Neuronal stem cell (in vitro differentiated cells): ENCODE measurements at regions not wholly inside any gene's neighbourhood (a gene's known extent, or its start where the extent isn't known, plus 50 kb on each side); places are given as distances from the start of the nearest gene placed in this dataset.

Source experiments
- DNase-seq: peaks from one replicate; pipeline ENCODE4 v3.0.0-alpha.2; 2013; ENCODE audit warnings: low spot score
- H2AFZ ChIP-seq: one replicate; pipeline ENCODE4 v1.6.1; 2013; ENCODE audit warnings: mild to moderate bottlenecking, low read length, inconsistent platforms
- H2AK5ac ChIP-seq: 2 replicates; pipeline ENCODE4 v1.6.1; 2013; ENCODE audit warnings: low read depth, mild to moderate bottlenecking, inconsistent platforms, low read length, moderate library complexity, mixed read lengths
- H2BK120ac ChIP-seq: 2 replicates; pipeline ENCODE4 v1.6.1; 2013; ENCODE audit warnings: low read depth, mild to moderate bottlenecking, inconsistent platforms, low read length, moderate library complexity, mixed read lengths
- H2BK12ac ChIP-seq: one replicate; pipeline ENCODE4 v1.6.1; 2013; ENCODE audit warnings: low read length, inconsistent platforms
- H2BK15ac ChIP-seq: 2 replicates; pipeline ENCODE4 v1.6.1; 2013; ENCODE audit warnings: mild to moderate bottlenecking, low read length, inconsistent platforms, mixed read lengths
- H2BK5ac ChIP-seq: one replicate; pipeline ENCODE4 v1.6.1; 2013; ENCODE audit warnings: inconsistent platforms, mild to moderate bottlenecking, low read length, moderate library complexity
- H3K14ac ChIP-seq: one replicate; pipeline ENCODE4 v1.6.1; 2013; ENCODE audit warnings: low read length, inconsistent platforms
- H3K18ac ChIP-seq: 2 replicates; pipeline ENCODE4 v1.6.1; 2013; ENCODE audit warnings: low read length, inconsistent platforms
- H3K23ac ChIP-seq: 2 replicates; pipeline ENCODE4 v1.6.1; 2013; ENCODE audit warnings: low read depth, mild to moderate bottlenecking, mixed read lengths, low read length, inconsistent platforms; ENCODE audit not compliant: poor library complexity
- H3K27ac ChIP-seq: replicated peaks from 3 replicates; pipeline ENCODE4 v1.5.1; 2013; ENCODE audit warnings: low read length, inconsistent platforms
- H3K27me3 ChIP-seq, 3 experiments: 2 replicates each; pipeline ENCODE4 v1.6.1; 2013; ENCODE audit warnings: low read length in 3 of 3, mild to moderate bottlenecking in 2 of 3, inconsistent platforms in 1 of 3, low read depth in 1 of 3, mixed read lengths in 1 of 3, moderate library complexity in 1 of 3; ENCODE audit not compliant: control insufficient read depth in 3 of 3, insufficient read depth in 3 of 3
- H3K36me3 ChIP-seq, 2 donors: replicated peaks in 1 of 2; 2 replicates each; pipeline ENCODE4 v1.6.1; 2013; ENCODE audit warnings: low read length in 2 of 2; ENCODE audit not compliant: control insufficient read depth in 2 of 2, insufficient read depth in 2 of 2
- H3K4ac ChIP-seq: 2 replicates; pipeline ENCODE4 v1.6.1; 2013; ENCODE audit warnings: inconsistent platforms, mild to moderate bottlenecking, low read length, moderate library complexity
- H3K4me1 ChIP-seq, 2 donors: 1 replicate in 1 of 2; 2 replicates in 1 of 2; pipeline ENCODE4 v1.6.1; 2013; ENCODE audit warnings: low read length in 2 of 2, low read depth in 1 of 2; ENCODE audit not compliant: control insufficient read depth in 2 of 2, insufficient read depth in 1 of 2
- H3K4me2 ChIP-seq: one replicate; pipeline ENCODE4 v1.6.1; 2013; ENCODE audit warnings: mild to moderate bottlenecking, low read length, inconsistent platforms; ENCODE audit not compliant: insufficient read depth, poor library complexity, severe bottlenecking
- H3K4me3 ChIP-seq, 2 donors: 2 replicates each; pipeline ENCODE4 v1.5.1; 2013; ENCODE audit warnings: low read length in 2 of 2, mild to moderate bottlenecking in 2 of 2, inconsistent platforms in 1 of 2, moderate library complexity in 1 of 2
- H3K79me1 ChIP-seq: one replicate; pipeline ENCODE4 v1.6.1; 2013; ENCODE audit warnings: low read depth, mild to moderate bottlenecking, inconsistent platforms, low read length, moderate library complexity
- H3K9ac ChIP-seq: one replicate; pipeline ENCODE4 v1.6.1; 2013; ENCODE audit warnings: mild to moderate bottlenecking, low read depth, low read length, inconsistent platforms; ENCODE audit not compliant: poor library complexity
- H3K9me3 ChIP-seq, 2 donors: replicated peaks in 1 of 2; 2 replicates each; pipeline versions ENCODE3 to v1.6.1; 2013; ENCODE audit warnings: low read length in 2 of 2, mild to moderate bottlenecking in 2 of 2, inconsistent platforms in 1 of 2, low read depth in 1 of 2, mixed read lengths in 1 of 2, moderate library complexity in 1 of 2; ENCODE audit not compliant: control insufficient read depth in 2 of 2, insufficient read depth in 1 of 2
- H4K8ac ChIP-seq: one replicate; pipeline ENCODE4 v1.6.1; 2013; ENCODE audit warnings: low read depth, mild to moderate bottlenecking, inconsistent platforms, low read length, moderate library complexity
- H4K91ac ChIP-seq: one replicate; pipeline ENCODE4 v1.6.1; 2013; ENCODE audit warnings: low read length, low read depth, mild to moderate bottlenecking, inconsistent platforms; ENCODE audit not compliant: poor library complexity
- WGBS, 2 donors: extraction: QIAGEN DNeasy Blood & Tissue Kit; methylation state at CpG; one replicate each; pipeline ENCODE4 v1.1.7; 2013; ENCODE audit warnings: missing lambda C conversion rate in 2 of 2, mixed read lengths in 1 of 2; ENCODE audit not compliant: insufficient read length in 2 of 2, insufficient replicate concordance in 1 of 2; ENCODE audit errors: extremely low coverage in 2 of 2; 5-methylcytosine and 5-hydroxymethylcytosine counted together

- Histone ChIP-seq H3K18ac (no peak overlapping the region), H3K4me2 (no peak overlapping the region), H4K91ac (no peak overlapping the region), H3K79me1 (peaks cover 9% of the 10 kb centered on the region), H3K23ac (no peak overlapping the region), H2BK12ac (no peak overlapping the region), H3K4ac (no peak overlapping the region), H3K9me3 (peaks cover 0 to 7% of the 10 kb centered on the region in 2 donors), H3K4me1 (peaks cover 9% of the 10 kb centered on the region in 2 donors), H2AK5ac (no peak overlapping the region), H3K36me3 (peaks cover 11 to 88% of the 10 kb centered on the region in 2 donors), H2BK120ac (no peak overlapping the region), H3K14ac (no peak overlapping the region), H2BK15ac (no peak overlapping the region), H3K27me3 (no peaks in the 10 kb centered on the region), H2AFZ (no peak overlapping the region), H4K8ac (no peak overlapping the region), H3K4me3 (no peak overlapping the region), H2BK5ac (no peak overlapping the region), H3K27ac (no peak overlapping the region), H3K9ac (no peak overlapping the region)
- no peak for DNase-seq
- no CpG with 5 or more reads among the region's 4 CpGs for WGBS, 2 donors
Measured at GRCh38 chr22:42207918-42208317, 62.5 kb downstream of the TCF20 start.

GRCh38 chr22:42203609-42204008, 66.8 kb downstream of the TCF20 start:
- Histone ChIP-seq H3K23ac (no peak overlapping the region), H3K27me3 (no peaks in the 10 kb centered on the region), H3K4me3 (no peak overlapping the region), H3K4me1 (peaks cover 0 to 4% of the 10 kb centered on the region in 2 donors), H2BK120ac (no peak overlapping the region), H3K9ac (no peak overlapping the region), H4K8ac (no peak overlapping the region), H2AFZ (no peak overlapping the region), H3K9me3 (peaks cover 0 to 26% of the 10 kb centered on the region in 2 donors), H3K4me2 (no peak overlapping the region), H3K36me3 (peaks cover 2 to 72% of the 10 kb centered on the region in 2 donors), H2BK5ac (no peak overlapping the region), H2BK12ac (no peak overlapping the region), H3K79me1 (peaks cover 8% of the 10 kb centered on the region), H3K18ac (no peak overlapping the region), H2BK15ac (no peak overlapping the region), H2AK5ac (no peak overlapping the region), H3K27ac (no peak overlapping the region), H3K14ac (no peak overlapping the region), H4K91ac (no peak overlapping the region), H3K4ac (no peak overlapping the region)
- WGBS, 2 donors: no CpG with 5 or more reads among the region's 2 CpGs
- DNase-seq: no peak

GRCh38 chr22:42202669-42203068, 67.8 kb downstream of the TCF20 start:
- no peak overlapping the region for H3K4me2 ChIP-seq
- no peaks in the 10 kb centered on the region for H3K27me3 ChIP-seq

GRCh38 chr22:42202048-42202447, 68.4 kb downstream of the TCF20 start:
- Histone ChIP-seq H2BK12ac (no peak overlapping the region), H3K4me3 (no peak overlapping the region), H3K79me1 (peaks cover 8% of the 10 kb centered on the region), H3K4me1 (peaks cover 0 to 4% of the 10 kb centered on the region in 2 donors), H2BK120ac (no peak overlapping the region), H2BK15ac (no peak overlapping the region), H2AFZ (no peak overlapping the region), H4K8ac (no peak overlapping the region), H4K91ac (no peak overlapping the region), H3K9ac (no peak overlapping the region), H3K36me3 (peaks cover 2 to 58% of the 10 kb centered on the region in 2 donors), H3K27ac (no peak overlapping the region), H3K4ac (no peak overlapping the region), H3K23ac (no peak overlapping the region), H3K18ac (no peak overlapping the region), H3K14ac (no peak overlapping the region), H3K27me3 (no peaks in the 10 kb centered on the region), H3K9me3 (peaks cover 0 to 26% of the 10 kb centered on the region in 2 donors), H2AK5ac (no peak overlapping the region), H3K4me2 (no peak overlapping the region), H2BK5ac (no peak overlapping the region)
- WGBS, 2 donors: no CpG with 5 or more reads among the region's 1 CpG
- no peak for DNase-seq

More at GRCh38 chr22:42202669-42203068, 67.8 kb downstream of the TCF20 start:
- no peak overlapping the region for H3K27ac ChIP-seq
- peaks cover 0 to 4% of the 10 kb centered on the region in 2 donors for H3K4me1 ChIP-seq
- no peak overlapping the region for H3K18ac ChIP-seq
- H2BK120ac ChIP-seq: no peak overlapping the region
- no peak overlapping the region for H2BK15ac ChIP-seq
- H4K91ac ChIP-seq: no peak overlapping the region
- H3K9me3 ChIP-seq: peaks cover 0 to 26% of the 10 kb centered on the region in 2 donors
- no peak overlapping the region for H3K9ac ChIP-seq
- DNase-seq: no peak
- H2BK12ac ChIP-seq: no peak overlapping the region
- H4K8ac ChIP-seq: no peak overlapping the region
- no peak overlapping the region for H2AFZ ChIP-seq
- H3K23ac ChIP-seq: no peak overlapping the region
- H3K36me3 ChIP-seq: peaks cover 2 to 62% of the 10 kb centered on the region in 2 donors
- H3K79me1 ChIP-seq: peaks cover 8% of the 10 kb centered on the region
- H3K14ac ChIP-seq: no peak overlapping the region
- no peak overlapping the region for H2AK5ac ChIP-seq
- H2BK5ac ChIP-seq: no peak overlapping the region
- no CpG with 5 or more reads among the region's 6 CpGs for WGBS, 2 donors
- H3K4me3 ChIP-seq: no peak overlapping the region
- H3K4ac ChIP-seq: no peak overlapping the region
